WI38 (cell line): ENCODE measurements at regions not wholly inside any gene's neighbourhood (a gene's known extent, or its start where the extent isn't known, plus 50 kb on each side); places are given as distances from the start of the nearest gene placed in this dataset.

Experiments used
- H3K4me3 ChIP-seq: 2 replicates; pipeline ENCODE4 v1.5.1; 2011; ENCODE audit warnings: low read depth, mild to moderate bottlenecking, control low read depth, low read length
- CTCF ChIP-seq: IDR thresholded peaks from 2 replicates; pipeline ENCODE4 v1.5.1; 2012; ENCODE audit warnings: low read depth, mild to moderate bottlenecking, control low read depth, low read length

GRCh38 chr14:98901511-98902205 is 370.3 kb downstream of the BCL11B start:
- H3K4me3 ChIP-seq = no peak overlapping the region
- TF ChIP-seq CTCF = no peak

DNA sequence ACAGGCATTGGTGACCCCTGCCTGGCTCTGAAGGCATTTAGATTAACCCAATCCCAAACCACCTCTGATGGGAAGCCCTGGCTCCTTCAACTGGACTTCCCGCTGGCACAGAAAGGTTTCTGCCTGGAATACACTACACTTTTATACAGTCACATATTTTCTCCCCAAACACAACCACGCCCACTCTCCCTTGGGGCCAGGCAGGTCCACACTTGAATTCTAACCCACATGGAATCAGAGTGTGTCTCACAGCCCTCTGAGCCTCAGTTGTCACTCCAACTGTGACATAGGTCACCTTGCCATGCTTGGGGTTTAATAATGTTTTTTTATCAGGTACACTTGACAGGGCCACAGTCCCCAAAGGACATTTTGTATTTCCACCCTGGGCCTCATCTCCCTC is 368.6 kb downstream of the BCL11B start:
- no peak overlapping the region for H3K4me3 ChIP-seq
- TF ChIP-seq CTCF = no peak

DNA sequence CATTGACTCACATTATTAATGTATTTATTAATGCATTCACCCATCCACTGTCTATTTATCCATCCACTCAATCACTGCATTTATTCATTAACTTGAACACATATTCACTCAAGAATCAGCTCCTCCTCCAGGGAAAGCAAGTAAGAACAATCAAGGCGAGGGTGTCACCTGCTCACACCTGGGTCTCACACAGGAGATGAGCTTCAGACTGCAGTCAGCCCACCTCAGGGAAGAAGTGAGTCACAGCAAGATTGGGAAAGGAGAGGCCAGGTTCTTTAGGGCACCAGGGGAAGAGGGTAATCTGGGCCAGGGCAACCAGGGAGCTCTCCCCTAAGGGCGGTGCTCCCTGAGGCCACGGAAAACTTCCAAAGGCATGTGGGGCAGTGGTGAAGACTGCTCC is 367.3 kb downstream of the BCL11B start:
- no peak for TF ChIP-seq CTCF
- H3K4me3 ChIP-seq = no peak overlapping the region

GRCh38 chr14:98906123-98906995 is 365.6 kb downstream of the BCL11B start:
- no peak for TF ChIP-seq CTCF
- H3K4me3 ChIP-seq = no peak overlapping the region

GRCh38 chr14:98907271-98907670 is 364.7 kb downstream of the BCL11B start:
- no peak for TF ChIP-seq CTCF

GRCh38 chr14:98908050-98908449 is 363.9 kb downstream of the BCL11B start:
- no peak for TF ChIP-seq CTCF
- no peak overlapping the region for H3K4me3 ChIP-seq

More at GRCh38 chr14:98907271-98907670, 364.7 kb downstream of the BCL11B start:
- no peak overlapping the region for H3K4me3 ChIP-seq
